ENCODE measurements at regions not wholly inside any gene's neighbourhood (a gene's known extent, or its start where the extent isn't known, plus 50 kb on each side); places are given as distances from the start of the nearest gene placed in this dataset.

GRCh38 chr11:127588431-127588830 is 587.9 kb upstream of the KIRREL3 start:
- 83% methylated on average over 5 of the region's 5 CpGs for WGBS
- Histone ChIP-seq H3K36me3 (no peaks in the 10 kb centered on the region), H3K9me3 (no peaks in the 10 kb centered on the region), H3K4me3 (no peak overlapping the region), H3K4me1 (no peaks in the 10 kb centered on the region), H3K27ac (no peak overlapping the region), H3K27me3 (no peaks in the 10 kb centered on the region)
- TF ChIP-seq, protein P1, sequence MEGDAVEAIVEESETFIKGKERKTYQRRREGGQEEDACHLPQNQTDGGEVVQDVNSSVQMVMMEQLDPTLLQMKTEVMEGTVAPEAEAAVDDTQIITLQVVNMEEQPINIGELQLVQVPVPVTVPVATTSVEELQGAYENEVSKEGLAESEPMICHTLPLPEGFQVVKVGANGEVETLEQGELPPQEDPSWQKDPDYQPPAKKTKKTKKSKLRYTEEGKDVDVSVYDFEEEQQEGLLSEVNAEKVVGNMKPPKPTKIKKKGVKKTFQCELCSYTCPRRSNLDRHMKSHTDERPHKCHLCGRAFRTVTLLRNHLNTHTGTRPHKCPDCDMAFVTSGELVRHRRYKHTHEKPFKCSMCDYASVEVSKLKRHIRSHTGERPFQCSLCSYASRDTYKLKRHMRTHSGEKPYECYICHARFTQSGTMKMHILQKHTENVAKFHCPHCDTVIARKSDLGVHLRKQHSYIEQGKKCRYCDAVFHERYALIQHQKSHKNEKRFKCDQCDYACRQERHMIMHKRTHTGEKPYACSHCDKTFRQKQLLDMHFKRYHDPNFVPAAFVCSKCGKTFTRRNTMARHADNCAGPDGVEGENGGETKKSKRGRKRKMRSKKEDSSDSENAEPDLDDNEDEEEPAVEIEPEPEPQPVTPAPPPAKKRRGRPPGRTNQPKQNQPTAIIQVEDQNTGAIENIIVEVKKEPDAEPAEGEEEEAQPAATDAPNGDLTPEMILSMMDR (IDR thresholded peaks at IDR 0.05), result no peak
- TF ChIP-seq POLR2AphosphoS5 (IDR thresholded peaks at IDR 0.05) (no peak), EP300 (IDR thresholded peaks at IDR 0.05) (no peak), POLR2A (IDR thresholded peaks at IDR 0.05) (no peak)
- DNase-seq (ENCODE audit: low spot score in 2 of 2), result no peak

DNA sequence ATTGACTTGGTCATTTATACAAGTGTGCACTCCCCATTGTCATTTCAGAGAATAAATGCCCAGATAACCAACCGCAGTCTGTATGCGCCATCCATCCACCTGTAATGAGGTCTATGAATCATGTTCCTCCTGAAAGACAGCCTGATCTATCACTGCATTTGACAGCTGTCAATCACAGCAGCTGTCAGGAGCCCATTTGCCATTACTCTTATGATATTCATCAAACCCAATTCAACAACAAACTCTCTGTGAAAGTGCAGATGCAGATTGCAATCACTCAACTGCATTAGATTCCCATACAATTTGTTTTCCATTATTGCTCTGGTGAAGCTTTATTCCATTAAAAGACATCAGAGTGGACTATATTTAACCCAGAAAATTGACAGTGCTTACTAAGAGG is 586.9 kb upstream of the KIRREL3 start:
- Histone ChIP-seq H3K9me3 (no peaks in the 10 kb centered on the region), H3K36me3 (no peaks in the 10 kb centered on the region), H3K27ac (no peak overlapping the region), H3K27me3 (no peaks in the 10 kb centered on the region), H3K4me1 (no peaks in the 10 kb centered on the region), H3K4me3 (no peak overlapping the region)
- no peak for DNase-seq (ENCODE audit: low spot score in 2 of 2)
- 92% methylated on average over 2 of the region's 2 CpGs for WGBS
- TF ChIP-seq POLR2A (IDR thresholded peaks at IDR 0.05), result no peak
- TF ChIP-seq EP300 (IDR thresholded peaks at IDR 0.05), result no peak

DNA sequence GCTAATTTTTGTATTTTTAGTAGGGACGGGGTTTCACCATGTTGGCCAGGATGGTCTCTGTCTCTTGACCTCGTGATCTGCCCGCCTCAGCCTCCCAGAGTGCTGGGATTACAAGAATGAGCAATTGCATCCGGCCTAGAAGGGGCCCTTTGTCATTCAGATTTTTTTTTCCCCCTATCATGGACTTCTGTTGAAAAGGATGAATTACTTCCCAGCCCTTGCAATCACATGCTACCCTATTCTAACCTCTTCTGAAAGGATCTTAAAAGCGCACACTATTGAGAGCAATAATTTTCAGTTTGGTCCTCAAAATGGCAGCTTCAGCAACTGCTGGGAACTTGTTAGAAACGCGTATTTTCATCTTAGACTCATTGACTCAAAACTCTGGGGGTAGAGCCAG is 575.6 kb upstream of the KIRREL3 start:
- Histone ChIP-seq H3K9me3 (no peaks in the 10 kb centered on the region), H3K27me3 (no peaks in the 10 kb centered on the region), H3K27ac (no peak overlapping the region), H3K4me3 (no peak overlapping the region), H3K36me3 (no peaks in the 10 kb centered on the region), H3K4me1 (no peaks in the 10 kb centered on the region)
- DNase-seq (ENCODE audit: low spot score in 2 of 2), result no peak
- 84% methylated on average over 7 of the region's 7 CpGs for whole genome bisulfite sequencing
- TF ChIP-seq, protein P1 (IDR thresholded peaks at IDR 0.05), result no peak
- no peak for TF ChIP-seq POLR2AphosphoS5 (IDR thresholded peaks at IDR 0.05)
- no peak for TF ChIP-seq EP300 (IDR thresholded peaks at IDR 0.05)
- no peak for TF ChIP-seq POLR2A (IDR thresholded peaks at IDR 0.05)

GRCh38 chr11:127574478-127574877 is 573.9 kb upstream of the KIRREL3 start:
- Histone ChIP-seq H3K36me3 (no peaks in the 10 kb centered on the region), H3K27ac (no peak overlapping the region), H3K4me3 (no peak overlapping the region), H3K27me3 (no peaks in the 10 kb centered on the region), H3K4me1 (no peaks in the 10 kb centered on the region), H3K9me3 (no peaks in the 10 kb centered on the region)
- DNase-seq (ENCODE audit: low spot score in 2 of 2), result no peak
- TF ChIP-seq POLR2AphosphoS5 (IDR thresholded peaks at IDR 0.05) (no peak), EP300 (IDR thresholded peaks at IDR 0.05) (no peak), POLR2A (IDR thresholded peaks at IDR 0.05) (no peak)
- TF ChIP-seq, protein P1 (IDR thresholded peaks at IDR 0.05), result no peak
- WGBS, result 47% methylated on average over 5 of the region's 5 CpGs

DNA sequence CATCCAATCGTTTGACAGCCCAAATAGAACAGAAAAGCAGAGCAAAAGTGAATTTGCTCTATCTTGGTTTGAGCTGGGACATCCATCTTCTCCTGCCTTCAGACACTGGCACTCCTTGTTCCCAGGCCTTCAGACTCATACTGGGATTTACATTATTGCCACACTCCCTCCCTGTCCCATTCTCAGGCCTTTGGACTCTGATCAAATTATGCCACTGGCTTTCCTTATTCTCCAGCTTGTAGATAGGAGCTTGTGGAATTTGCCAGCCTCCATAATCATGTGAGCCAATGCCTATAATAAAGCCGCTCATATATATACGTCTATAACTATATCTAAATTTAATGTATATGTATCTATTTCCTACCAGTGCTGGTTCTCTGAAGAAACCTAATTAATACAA is 568.3 kb upstream of the KIRREL3 start:
- no peaks in the 10 kb centered on the region for H3K9me3 ChIP-seq
- H3K27me3 ChIP-seq, result no peaks in the 10 kb centered on the region
- DNase-seq (ENCODE audit: low spot score in 2 of 2), result no peak
- H3K27ac ChIP-seq, result no peak overlapping the region
- WGBS, result 71% methylated on average over 3 of the region's 3 CpGs
- no peaks in the 10 kb centered on the region for H3K36me3 ChIP-seq
- no peaks in the 10 kb centered on the region for H3K4me1 ChIP-seq
- TF ChIP-seq EP300 (IDR thresholded peaks at IDR 0.05), result no peak
- TF ChIP-seq, protein P1 (IDR thresholded peaks at IDR 0.05), result no peak
- TF ChIP-seq POLR2A (IDR thresholded peaks at IDR 0.05), result no peak
- TF ChIP-seq POLR2AphosphoS5 (IDR thresholded peaks at IDR 0.05), result no peak
- no peak overlapping the region for H3K4me3 ChIP-seq

GRCh38 chr11:127567237-127567932 is 566.8 kb upstream of the KIRREL3 start:
- H3K9me3 ChIP-seq, result no peaks in the 10 kb centered on the region
- H3K4me1 ChIP-seq, result no peaks in the 10 kb centered on the region
- DNase-seq (ENCODE audit: low spot score in 2 of 2), result no peak
- TF ChIP-seq EP300 (IDR thresholded peaks at IDR 0.05) (no peak), POLR2A (IDR thresholded peaks at IDR 0.05) (no peak), POLR2AphosphoS5 (IDR thresholded peaks at IDR 0.05) (no peak)
- TF ChIP-seq, protein P1 (IDR thresholded peaks at IDR 0.05), result no peak
- 49% methylated on average over 2 of the region's 2 CpGs for WGBS
- H3K36me3 ChIP-seq, result no peaks in the 10 kb centered on the region
- no peaks in the 10 kb centered on the region for H3K27me3 ChIP-seq
- H3K27ac ChIP-seq, result no peak overlapping the region
- H3K4me3 ChIP-seq, result no peak overlapping the region

Data from suprapubic skin (tissue), 4 donors.